Upper lobe of right lung (tissue), 1 donor: ENCODE measurements at regions not wholly inside any gene's neighbourhood (a gene's known extent, or its start where the extent isn't known, plus 50 kb on each side); places are given as distances from the start of the nearest gene placed in this dataset.
"Not testable (repeated sequence)": the region's sequence is repeated elsewhere in the genome, so short reads cannot be mapped to it uniquely, and the experiment has no call there.

ENCODE experiments used
- ATAC-seq: fragments of 200-7000 bp; cut with Tn5 transposase; one replicate; pipeline ENCODE4 v1.9.1; 2020; ENCODE audit warnings: mild to moderate bottlenecking, moderate library complexity
- DNase-seq: peaks from one replicate; pipeline ENCODE4 v3.0.0-alpha.2; 2020
- H3K27ac ChIP-seq: fragments of 200-600 bp; one replicate; pipeline ENCODE4 v1.8.0; 2022
- H3K27me3 ChIP-seq: fragments of 200-600 bp; one replicate; pipeline ENCODE4 v1.8.0; 2022; ENCODE audit warnings: mild to moderate bottlenecking
- H3K36me3 ChIP-seq: fragments of 200-600 bp; one replicate; pipeline ENCODE4 v1.8.0; 2022
- H3K4me1 ChIP-seq: fragments of 200-600 bp; one replicate; pipeline ENCODE4 v1.8.0; 2022
- H3K4me3 ChIP-seq: fragments of 200-600 bp; one replicate; pipeline ENCODE4 v1.8.0; 2022; ENCODE audit warnings: mild to moderate bottlenecking
- H3K9me3 ChIP-seq: fragments of 200-600 bp; one replicate; pipeline ENCODE4 v1.8.0; 2022
- intact Hi-C: fragments of 100-400 bp; cut with DNase I; formaldehyde crosslinking; loops from one replicate; pipeline ENCODE4 v1.11.0; 2022
- TF ChIP-seq, protein P1 (sequence below): fragments of 200-600 bp; IDR thresholded peaks from one replicate; pipeline ENCODE4 v1.8.0; 2022; ENCODE audit warnings: antibody characterized with exemption
- donor health status: DM: no; HTN: yes; CAD: no; lungs with severe emphysema.

DNA sequence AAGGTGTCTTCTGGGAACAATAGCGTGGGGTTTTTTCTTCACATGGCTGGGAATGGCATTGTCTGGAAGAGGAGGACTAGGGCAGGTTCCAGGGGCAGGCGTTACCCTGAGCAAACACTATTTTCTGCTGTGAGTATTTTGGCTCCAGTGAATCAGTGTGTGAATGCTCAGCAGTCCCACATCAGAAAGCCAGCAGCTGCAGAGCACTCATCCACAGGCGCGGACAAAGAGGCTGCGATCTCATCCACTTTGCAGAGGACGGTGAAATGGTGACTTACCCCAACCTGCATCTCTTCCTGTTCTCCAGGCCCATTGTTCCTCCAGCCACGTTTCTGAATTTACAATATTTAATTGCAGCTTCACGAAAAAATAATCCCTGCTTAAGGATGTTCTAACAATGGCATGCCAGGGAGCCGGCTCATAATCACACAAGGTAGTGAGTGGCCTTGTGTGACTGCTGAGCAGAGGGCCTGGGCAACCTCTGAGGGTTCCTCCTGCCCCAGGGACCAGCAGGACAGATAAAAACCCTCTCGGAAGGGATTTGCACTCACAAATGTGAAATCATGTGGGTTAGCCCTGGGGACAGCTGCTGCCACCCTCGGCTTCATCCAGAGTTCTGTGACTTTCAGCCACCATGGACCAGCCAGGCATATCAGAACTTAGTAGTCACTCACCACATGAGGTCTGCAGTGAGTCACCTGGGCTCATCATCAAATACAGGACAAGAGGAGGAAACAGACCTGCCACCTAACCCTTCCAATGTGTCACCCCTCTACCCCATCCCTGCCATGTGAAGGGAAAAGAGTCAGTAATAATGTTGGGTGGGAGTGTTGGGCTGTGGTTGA lies 65.0 kb upstream of the EN2 start:
- Histone ChIP-seq H3K4me3 (no peak overlapping the region), H3K4me1 (no peaks in the 10 kb centered on the region), H3K27me3 (peaks cover 19% of the 10 kb centered on the region), H3K36me3 (no peaks in the 10 kb centered on the region), H3K27ac (no peak overlapping the region), H3K9me3 (no peaks in the 10 kb centered on the region)
- TF ChIP-seq, protein P1, sequence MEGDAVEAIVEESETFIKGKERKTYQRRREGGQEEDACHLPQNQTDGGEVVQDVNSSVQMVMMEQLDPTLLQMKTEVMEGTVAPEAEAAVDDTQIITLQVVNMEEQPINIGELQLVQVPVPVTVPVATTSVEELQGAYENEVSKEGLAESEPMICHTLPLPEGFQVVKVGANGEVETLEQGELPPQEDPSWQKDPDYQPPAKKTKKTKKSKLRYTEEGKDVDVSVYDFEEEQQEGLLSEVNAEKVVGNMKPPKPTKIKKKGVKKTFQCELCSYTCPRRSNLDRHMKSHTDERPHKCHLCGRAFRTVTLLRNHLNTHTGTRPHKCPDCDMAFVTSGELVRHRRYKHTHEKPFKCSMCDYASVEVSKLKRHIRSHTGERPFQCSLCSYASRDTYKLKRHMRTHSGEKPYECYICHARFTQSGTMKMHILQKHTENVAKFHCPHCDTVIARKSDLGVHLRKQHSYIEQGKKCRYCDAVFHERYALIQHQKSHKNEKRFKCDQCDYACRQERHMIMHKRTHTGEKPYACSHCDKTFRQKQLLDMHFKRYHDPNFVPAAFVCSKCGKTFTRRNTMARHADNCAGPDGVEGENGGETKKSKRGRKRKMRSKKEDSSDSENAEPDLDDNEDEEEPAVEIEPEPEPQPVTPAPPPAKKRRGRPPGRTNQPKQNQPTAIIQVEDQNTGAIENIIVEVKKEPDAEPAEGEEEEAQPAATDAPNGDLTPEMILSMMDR, result no peak
- intact Hi-C loops, result no loop called here
- no peak for DNase-seq
- no peak for ATAC-seq

DNA sequence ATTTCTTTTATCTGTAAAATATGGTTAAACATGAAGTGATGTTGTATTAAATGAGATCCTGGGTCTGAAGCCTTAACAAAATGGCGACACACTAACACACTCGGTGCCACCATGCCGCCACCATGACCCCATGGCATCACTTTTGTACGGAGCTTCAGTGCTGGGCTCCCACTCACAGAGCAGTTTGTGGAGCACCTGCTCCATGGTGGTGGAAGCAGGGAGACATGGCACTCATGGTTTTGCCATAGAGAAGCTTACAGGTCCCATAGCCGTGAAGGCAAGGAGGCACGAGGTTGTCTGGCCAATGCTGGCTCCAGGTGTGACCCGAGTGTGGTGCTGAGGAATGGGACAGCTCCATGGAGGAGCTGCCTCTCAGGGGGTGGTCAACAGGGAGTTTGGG lies 63.5 kb upstream of the EN2 start:
- intact Hi-C loops, result no loop called here
- DNase-seq (no peak), ATAC-seq (no peak)
- TF ChIP-seq, protein P1, result no peak
- H3K4me3 ChIP-seq, result no peak overlapping the region
- no peaks in the 10 kb centered on the region for H3K4me1 ChIP-seq
- no peaks in the 10 kb centered on the region for H3K9me3 ChIP-seq
- H3K36me3 ChIP-seq, result no peaks in the 10 kb centered on the region
- H3K27me3 ChIP-seq, result peaks cover 7% of the 10 kb centered on the region
- no peak overlapping the region for H3K27ac ChIP-seq

DNA sequence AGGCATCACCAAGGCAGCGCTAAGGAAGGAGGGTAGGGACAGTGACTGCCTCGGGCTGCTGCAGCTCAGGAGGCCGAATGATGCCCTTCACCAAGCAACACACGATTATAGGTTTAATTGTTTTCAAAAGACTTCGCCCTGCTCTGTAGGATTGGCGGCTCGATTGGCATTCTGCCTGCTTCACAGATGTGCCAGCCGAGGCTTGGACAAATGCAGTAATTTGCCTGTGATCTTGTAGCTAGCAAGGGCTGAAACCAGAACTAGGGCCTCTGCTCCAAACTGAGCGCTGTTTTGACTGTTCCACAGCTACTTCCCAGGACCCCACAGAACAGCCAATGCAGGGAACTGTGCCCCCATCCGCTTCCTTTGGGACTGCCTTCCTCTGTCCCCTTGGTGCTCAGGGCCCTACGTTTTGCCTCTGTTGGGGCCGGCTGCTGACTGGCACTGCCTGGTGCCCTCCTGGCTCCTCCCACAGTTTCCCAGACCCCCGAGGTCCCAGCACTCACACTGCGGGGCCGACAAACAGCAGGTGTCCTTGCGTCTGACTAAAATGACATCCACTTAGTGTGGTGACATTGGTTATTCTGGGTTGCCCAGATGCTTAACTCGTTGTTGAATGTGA lies 62.6 kb upstream of the EN2 start:
- peaks cover 4% of the 10 kb centered on the region for H3K27me3 ChIP-seq
- no peak for ATAC-seq
- H3K9me3 ChIP-seq, result no peaks in the 10 kb centered on the region
- intact Hi-C loops, result no loop called here
- TF ChIP-seq, protein P1, result no peak
- H3K27ac ChIP-seq, result no peak overlapping the region
- no peak overlapping the region for H3K4me3 ChIP-seq
- H3K36me3 ChIP-seq, result no peaks in the 10 kb centered on the region
- no peak for DNase-seq
- no peaks in the 10 kb centered on the region for H3K4me1 ChIP-seq

DNA sequence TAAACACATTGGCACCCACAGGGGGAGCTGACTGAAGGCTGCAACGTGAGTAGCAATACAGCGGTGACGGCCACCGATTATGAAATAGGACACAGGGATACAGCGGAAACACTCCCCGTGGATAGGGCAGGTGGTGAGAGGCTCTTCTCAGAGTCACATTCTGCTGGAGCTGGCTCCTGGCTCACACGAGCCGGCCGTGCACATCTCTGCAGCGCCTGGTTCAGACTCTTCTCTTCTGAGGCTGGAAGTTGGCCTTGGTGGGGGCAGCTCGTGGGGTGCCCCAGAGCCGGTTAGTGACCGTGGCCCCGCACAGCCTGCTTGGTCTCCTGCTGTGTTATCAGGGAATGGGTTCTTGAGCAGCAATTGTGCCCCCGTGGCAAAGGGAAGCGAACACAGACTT lies 61.3 kb upstream of the EN2 start:
- Histone ChIP-seq H3K4me3 (no peak overlapping the region), H3K27ac (no peak overlapping the region), H3K9me3 (no peaks in the 10 kb centered on the region), H3K36me3 (no peaks in the 10 kb centered on the region), H3K4me1 (no peaks in the 10 kb centered on the region), H3K27me3 (no peaks in the 10 kb centered on the region)
- DNase-seq, result no peak
- intact Hi-C loops, result no loop called here
- ATAC-seq, result no peak
- TF ChIP-seq, protein P1, result no peak

DNA sequence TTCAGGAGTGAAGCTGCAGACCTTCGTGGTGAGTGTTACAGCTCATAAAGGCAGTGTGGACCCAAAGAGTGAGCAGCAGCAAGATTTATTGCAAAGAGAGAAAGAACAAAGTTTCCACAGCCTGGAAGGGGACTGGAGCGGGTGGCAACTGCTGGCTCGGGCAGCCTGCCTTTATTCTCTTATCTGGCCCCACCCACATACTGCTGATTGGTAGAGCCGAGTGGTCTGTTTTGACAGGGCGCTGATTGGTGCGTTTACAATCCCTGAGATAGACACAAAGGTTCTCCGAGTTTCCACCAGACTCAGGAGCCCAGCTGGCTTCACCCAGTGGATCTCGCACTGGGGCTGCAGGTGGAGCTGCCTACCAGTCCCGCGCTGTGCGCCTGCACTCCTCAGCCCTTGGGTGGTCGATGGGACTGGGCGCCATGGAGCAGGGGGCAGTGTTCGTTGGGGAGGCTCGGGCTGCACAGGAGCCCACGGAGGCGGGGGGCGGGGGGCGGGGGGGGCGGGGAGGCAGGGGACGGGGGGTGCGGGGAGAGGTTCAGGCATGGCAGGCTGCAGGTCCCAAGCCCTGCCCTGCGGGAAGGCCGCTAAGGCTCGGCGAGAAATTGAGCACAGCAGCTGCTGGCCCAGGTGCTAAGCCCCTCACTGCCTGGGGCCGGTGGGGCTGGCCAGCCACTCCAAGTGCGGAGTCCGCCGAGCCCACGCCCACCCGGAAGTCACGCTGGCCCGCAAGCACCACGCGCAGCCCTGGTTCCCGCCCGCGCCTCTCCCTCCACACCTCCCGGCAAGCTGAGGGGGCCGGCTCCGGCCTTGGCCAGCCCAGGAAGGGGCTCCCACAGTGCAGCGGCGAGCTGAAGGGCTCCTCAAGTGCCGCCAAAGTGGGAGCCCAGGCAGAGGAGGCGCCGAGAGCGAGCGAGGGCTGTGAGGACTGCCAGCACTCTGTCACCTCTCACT lies 59.9 kb upstream of the EN2 start:
- H3K27me3 ChIP-seq, result peaks cover 11% of the 10 kb centered on the region
- H3K36me3 ChIP-seq, H3K4me1 ChIP-seq, DNase-seq, H3K9me3 ChIP-seq, H3K4me3 ChIP-seq, H3K27ac ChIP-seq, ATAC-seq, intact Hi-C loops: not testable (repeated sequence)
